Prostate gland (tissue), 2 donors: ENCODE measurements at regions not wholly inside any gene's neighbourhood (a gene's known extent, or its start where the extent isn't known, plus 50 kb on each side); places are given as distances from the start of the nearest gene placed in this dataset.
"Not testable (repeated sequence)": the region's sequence is repeated elsewhere in the genome, so short reads cannot be mapped to it uniquely, and the experiment has no call there.

Source experiments
- DNase-seq: peaks from one replicate; pipeline ENCODE4 v3.0.0-alpha.2; 2019; ENCODE audit warnings: low spot score
- H3K27ac ChIP-seq, 2 donors: fragments of 200-600 bp; sonication (generic); 2 replicates each; pipeline ENCODE4 v1.5.1; 2017 to 2019
- H3K27me3 ChIP-seq: fragments of 200-600 bp; sonication (generic); replicated peaks from 2 replicates; pipeline ENCODE4 v1.5.1; 2019; ENCODE audit not compliant: insufficient read depth
- H3K36me3 ChIP-seq, 2 donors: fragments of 200-600 bp; sonication (generic); 1 replicate in 1 of 2; 2 replicates in 1 of 2; pipeline versions ENCODE4 v1.5.1 to v1.8.1; 2017 to 2019
- H3K4me1 ChIP-seq: fragments of 200-600 bp; sonication (generic); replicated peaks from 2 replicates; pipeline ENCODE4 v1.5.1; 2019
- H3K4me3 ChIP-seq, 2 donors: fragments of 200-600 bp; sonication (generic); 2 replicates each; pipeline ENCODE4 v1.5.1; 2017 to 2019
- H3K9me3 ChIP-seq: fragments of 200-600 bp; sonication (generic); 2 replicates; pipeline ENCODE4 v1.5.1; 2017
- POLR2A ChIP-seq: fragments of 450-650 bp; IDR thresholded peaks from one replicate; pipeline ENCODE4 v1.6.1; 2016; ENCODE audit warnings: antibody characterized with exemption, mild to moderate bottlenecking
- POLR2AphosphoS5 ChIP-seq: sonication (generic); formaldehyde crosslinking; IDR thresholded peaks from one replicate; pipeline ENCODE4 v1.6.1; 2017; ENCODE audit warnings: antibody characterized with exemption
- WGBS: methylation state at CpG from one replicate; pipeline ENCODE4 v1.1.5; 2018; 5-methylcytosine and 5-hydroxymethylcytosine counted together
- intact Hi-C: fragments of 100-400 bp; cut with DNase I; formaldehyde crosslinking; loops from one replicate; pipeline ENCODE4 v1.14.2; 2022
- TF ChIP-seq, protein P1 (sequence below), 4 experiments: fragments of 200-600 bp in 2 of 4; fragments of 450-650 bp in 2 of 4; sonication (generic) in 2 of 4; IDR thresholded peaks; 1 replicate in 3 of 4; 2 replicates in 1 of 4; pipeline ENCODE4 v1.5.1; 2016 to 2019; ENCODE audit warnings: antibody characterized with exemption in 4 of 4, mild to moderate bottlenecking in 2 of 4, moderate library complexity in 2 of 4

DNA sequence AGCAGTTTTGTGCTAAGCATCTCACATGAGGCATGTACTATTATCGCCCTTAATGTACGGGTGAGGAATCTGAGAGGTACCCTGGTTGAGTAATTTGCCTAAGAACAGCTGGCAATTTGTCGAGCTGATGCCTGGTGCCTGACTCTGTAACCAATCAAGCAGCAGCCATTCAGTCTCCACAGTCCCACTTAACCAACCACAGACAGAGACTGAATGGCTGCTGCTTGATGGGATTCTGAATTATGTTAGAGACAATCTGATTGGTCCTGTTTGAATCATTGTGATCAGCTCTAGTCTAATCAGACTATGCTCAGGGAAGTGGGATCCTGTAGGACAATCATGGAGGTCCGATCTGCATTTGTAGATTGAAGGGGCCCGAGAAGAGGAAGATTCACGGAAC, 447.0 kb downstream of the SHISA9 start:
- Histone ChIP-seq H3K4me1 (no peaks in the 10 kb centered on the region), H3K36me3 (no peaks in the 10 kb centered on the region), H3K9me3 (no peaks in the 10 kb centered on the region), H3K27me3 (no peaks in the 10 kb centered on the region), H3K27ac (no peak overlapping the region), H3K4me3 (no peak overlapping the region)
- intact Hi-C loops, result no loop called here
- TF ChIP-seq POLR2AphosphoS5 (no peak), POLR2A (no peak)
- TF ChIP-seq, protein P1, sequence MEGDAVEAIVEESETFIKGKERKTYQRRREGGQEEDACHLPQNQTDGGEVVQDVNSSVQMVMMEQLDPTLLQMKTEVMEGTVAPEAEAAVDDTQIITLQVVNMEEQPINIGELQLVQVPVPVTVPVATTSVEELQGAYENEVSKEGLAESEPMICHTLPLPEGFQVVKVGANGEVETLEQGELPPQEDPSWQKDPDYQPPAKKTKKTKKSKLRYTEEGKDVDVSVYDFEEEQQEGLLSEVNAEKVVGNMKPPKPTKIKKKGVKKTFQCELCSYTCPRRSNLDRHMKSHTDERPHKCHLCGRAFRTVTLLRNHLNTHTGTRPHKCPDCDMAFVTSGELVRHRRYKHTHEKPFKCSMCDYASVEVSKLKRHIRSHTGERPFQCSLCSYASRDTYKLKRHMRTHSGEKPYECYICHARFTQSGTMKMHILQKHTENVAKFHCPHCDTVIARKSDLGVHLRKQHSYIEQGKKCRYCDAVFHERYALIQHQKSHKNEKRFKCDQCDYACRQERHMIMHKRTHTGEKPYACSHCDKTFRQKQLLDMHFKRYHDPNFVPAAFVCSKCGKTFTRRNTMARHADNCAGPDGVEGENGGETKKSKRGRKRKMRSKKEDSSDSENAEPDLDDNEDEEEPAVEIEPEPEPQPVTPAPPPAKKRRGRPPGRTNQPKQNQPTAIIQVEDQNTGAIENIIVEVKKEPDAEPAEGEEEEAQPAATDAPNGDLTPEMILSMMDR (IDR thresholded peaks at IDR 0.05), result no peak
- 97% methylated on average over 6 of the region's 6 CpGs for WGBS
- no peak for DNase-seq

DNA sequence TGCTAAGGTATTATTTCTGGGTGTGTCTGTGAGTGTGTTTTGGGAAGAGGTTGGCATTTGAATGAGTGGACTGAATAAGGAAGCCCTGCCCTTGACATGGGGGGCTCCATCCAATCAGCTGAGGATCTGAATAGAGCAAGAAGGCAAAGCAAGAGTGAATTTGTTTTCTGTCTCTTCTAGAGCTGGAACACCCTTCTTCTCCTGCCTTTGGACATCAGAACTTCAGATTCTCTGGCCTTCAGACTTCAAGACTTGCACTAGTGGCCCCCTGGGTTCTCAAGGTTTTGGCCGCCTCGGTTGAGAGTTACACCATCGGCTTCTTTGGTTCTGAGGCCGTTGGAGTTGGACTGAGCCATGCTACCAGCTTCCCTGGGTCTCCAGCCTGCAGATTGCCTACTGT, 448.6 kb downstream of the SHISA9 start:
- 86% methylated on average over 4 of the region's 4 CpGs for WGBS
- H3K36me3 ChIP-seq, result no peaks in the 10 kb centered on the region
- no peak for DNase-seq
- no peak overlapping the region for H3K4me3 ChIP-seq
- no peaks in the 10 kb centered on the region for H3K27me3 ChIP-seq
- TF ChIP-seq POLR2AphosphoS5 (no peak), POLR2A (no peak)
- TF ChIP-seq, protein P1 (IDR thresholded peaks at IDR 0.05), result no peak
- H3K4me1 ChIP-seq, result no peaks in the 10 kb centered on the region
- no peaks in the 10 kb centered on the region for H3K9me3 ChIP-seq
- H3K27ac ChIP-seq, result no peak overlapping the region
- intact Hi-C loops, result no loop called here

DNA sequence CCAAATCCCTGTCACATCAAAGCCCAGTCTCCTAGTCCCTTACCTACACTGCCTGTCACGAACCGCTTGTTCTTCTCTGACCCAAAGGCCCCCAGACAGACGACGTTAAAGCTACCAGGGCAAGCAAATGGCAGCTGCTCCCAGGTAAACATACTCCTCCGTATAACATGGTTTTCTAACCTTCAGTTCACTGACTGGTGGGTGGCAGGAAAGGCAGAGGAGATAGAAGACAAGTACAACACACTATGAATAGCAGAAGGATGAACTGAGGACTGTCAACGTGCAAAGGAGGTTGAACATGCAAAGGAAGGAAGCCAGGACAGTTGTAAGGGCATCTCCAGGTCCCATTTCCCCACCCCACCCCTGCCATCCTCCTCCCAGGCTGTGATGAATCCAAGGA, 449.8 kb downstream of the SHISA9 start:
- Histone ChIP-seq H3K27me3 (no peaks in the 10 kb centered on the region), H3K4me3 (no peak overlapping the region), H3K4me1 (no peaks in the 10 kb centered on the region), H3K27ac (no peak overlapping the region), H3K36me3 (no peaks in the 10 kb centered on the region), H3K9me3 (no peaks in the 10 kb centered on the region)
- 37% methylated on average over 6 of the region's 6 CpGs for WGBS
- TF ChIP-seq, protein P1 (IDR thresholded peaks at IDR 0.05), result no peak
- TF ChIP-seq POLR2A, result no peak
- intact Hi-C loops, result no loop called here
- no peak for DNase-seq

DNA sequence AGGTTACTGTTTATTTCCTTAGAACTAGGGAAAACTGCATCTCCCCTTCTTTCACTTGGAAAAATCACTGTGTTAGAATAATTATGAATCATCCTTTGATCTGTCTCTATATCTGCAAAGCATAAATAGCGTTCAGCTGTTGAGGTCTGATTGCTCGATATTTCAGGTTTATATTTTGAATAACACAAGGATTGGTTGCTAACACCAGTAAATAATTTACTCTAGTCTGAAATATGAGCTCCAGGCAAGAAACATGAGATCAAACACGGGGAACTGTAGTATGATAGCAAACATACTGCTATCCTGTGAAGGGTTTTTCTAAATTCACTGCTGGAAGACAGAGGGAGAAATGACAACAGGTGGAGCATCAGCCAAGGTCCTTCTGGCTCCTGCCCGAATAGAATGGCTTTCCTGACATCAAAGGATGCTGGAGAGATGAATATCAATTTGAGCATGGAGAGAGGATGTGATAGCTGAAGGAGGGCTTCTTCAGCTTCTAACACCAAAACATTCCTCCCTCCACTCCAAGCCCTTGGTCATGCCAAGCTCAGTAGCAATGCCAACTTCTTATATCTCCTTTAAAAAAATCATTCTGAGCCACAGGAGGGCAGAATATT, 450.3 kb downstream of the SHISA9 start:
- H3K4me3 ChIP-seq, result no peak overlapping the region
- H3K9me3 ChIP-seq, result no peaks in the 10 kb centered on the region
- TF ChIP-seq POLR2A (no peak), POLR2AphosphoS5 (no peak)
- TF ChIP-seq, protein P1 (IDR thresholded peaks at IDR 0.05), result no peak
- no peaks in the 10 kb centered on the region for H3K4me1 ChIP-seq
- no peaks in the 10 kb centered on the region for H3K27me3 ChIP-seq
- no peak overlapping the region for H3K27ac ChIP-seq
- WGBS, result 25% methylated on average over 4 of the region's 4 CpGs
- intact Hi-C loops, result no loop called here
- no peak for DNase-seq
- no peaks in the 10 kb centered on the region for H3K36me3 ChIP-seq

DNA sequence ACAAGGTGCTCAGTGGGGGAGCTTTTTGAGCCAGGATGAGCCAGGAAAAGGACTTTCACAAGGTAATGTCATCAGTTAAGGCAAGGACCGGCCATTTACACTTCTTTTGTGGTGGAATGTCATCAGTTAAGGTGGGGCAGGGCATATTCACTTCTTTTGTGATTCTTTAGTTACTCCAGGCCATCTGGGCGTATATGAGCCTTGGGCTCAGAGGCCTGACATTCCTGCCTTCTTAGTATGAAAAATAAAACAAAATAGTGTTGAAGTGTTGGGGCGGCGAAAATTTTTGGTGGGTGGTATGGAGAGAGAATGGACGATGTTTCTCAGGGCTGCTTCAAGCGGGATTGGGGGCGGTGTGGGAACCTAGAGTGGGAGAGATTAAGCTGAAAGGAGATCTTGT, 451.4 kb downstream of the SHISA9 start:
- 73% methylated on average over 7 of the region's 7 CpGs for WGBS
- H3K4me3 ChIP-seq, H3K36me3 ChIP-seq, H3K27me3 ChIP-seq, H3K9me3 ChIP-seq, H3K27ac ChIP-seq, intact Hi-C loops, DNase-seq, H3K4me1 ChIP-seq: not testable (repeated sequence)

DNA sequence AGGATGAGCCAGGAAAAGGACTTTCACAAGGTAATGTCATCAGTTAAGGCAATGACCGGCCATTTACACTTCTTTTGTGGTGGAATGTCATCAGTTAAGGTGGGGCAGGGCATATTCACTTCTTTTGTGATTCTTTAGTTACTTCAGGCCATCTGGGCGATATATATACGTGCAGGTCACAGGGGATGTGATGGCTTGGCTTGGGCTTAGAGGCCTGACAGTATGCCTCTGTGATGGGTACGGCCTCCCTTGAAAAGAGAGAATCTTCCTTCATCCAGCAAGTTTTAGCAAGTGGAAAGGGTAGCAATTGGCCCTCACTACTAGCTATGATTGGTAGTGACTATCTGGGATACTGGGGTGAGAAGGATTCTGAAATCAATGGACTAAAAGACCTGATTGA, 456.4 kb downstream of the SHISA9 start:
- H3K27me3 ChIP-seq, intact Hi-C loops, DNase-seq, H3K4me3 ChIP-seq, H3K4me1 ChIP-seq, H3K9me3 ChIP-seq, H3K27ac ChIP-seq, H3K36me3 ChIP-seq: not testable (repeated sequence)
- WGBS, result 90% methylated on average over 4 of the region's 4 CpGs
